Neuronal stem cell (in vitro differentiated cells): ENCODE measurements at regions not wholly inside any gene's neighbourhood (a gene's known extent, or its start where the extent isn't known, plus 50 kb on each side); places are given as distances from the start of the nearest gene placed in this dataset.

Experiments
- DNase-seq: peaks from one replicate; pipeline ENCODE4 v3.0.0-alpha.2; 2013; ENCODE audit warnings: low spot score
- H2AFZ ChIP-seq: one replicate; pipeline ENCODE4 v1.6.1; 2013; ENCODE audit warnings: mild to moderate bottlenecking, low read length, inconsistent platforms
- H2AK5ac ChIP-seq: 2 replicates; pipeline ENCODE4 v1.6.1; 2013; ENCODE audit warnings: low read depth, mild to moderate bottlenecking, inconsistent platforms, low read length, moderate library complexity, mixed read lengths
- H2BK120ac ChIP-seq: 2 replicates; pipeline ENCODE4 v1.6.1; 2013; ENCODE audit warnings: low read depth, mild to moderate bottlenecking, inconsistent platforms, low read length, moderate library complexity, mixed read lengths
- H2BK12ac ChIP-seq: one replicate; pipeline ENCODE4 v1.6.1; 2013; ENCODE audit warnings: low read length, inconsistent platforms
- H2BK15ac ChIP-seq: 2 replicates; pipeline ENCODE4 v1.6.1; 2013; ENCODE audit warnings: mild to moderate bottlenecking, low read length, inconsistent platforms, mixed read lengths
- H2BK5ac ChIP-seq: one replicate; pipeline ENCODE4 v1.6.1; 2013; ENCODE audit warnings: inconsistent platforms, mild to moderate bottlenecking, low read length, moderate library complexity
- H3K14ac ChIP-seq: one replicate; pipeline ENCODE4 v1.6.1; 2013; ENCODE audit warnings: low read length, inconsistent platforms
- H3K18ac ChIP-seq: 2 replicates; pipeline ENCODE4 v1.6.1; 2013; ENCODE audit warnings: low read length, inconsistent platforms
- H3K23ac ChIP-seq: 2 replicates; pipeline ENCODE4 v1.6.1; 2013; ENCODE audit warnings: low read depth, mild to moderate bottlenecking, mixed read lengths, low read length, inconsistent platforms; ENCODE audit not compliant: poor library complexity
- H3K27ac ChIP-seq: replicated peaks from 3 replicates; pipeline ENCODE4 v1.5.1; 2013; ENCODE audit warnings: low read length, inconsistent platforms
- H3K27me3 ChIP-seq, 3 experiments: 2 replicates each; pipeline ENCODE4 v1.6.1; 2013; ENCODE audit warnings: low read length in 3 of 3, mild to moderate bottlenecking in 2 of 3, inconsistent platforms in 1 of 3, low read depth in 1 of 3, mixed read lengths in 1 of 3, moderate library complexity in 1 of 3; ENCODE audit not compliant: control insufficient read depth in 3 of 3, insufficient read depth in 3 of 3
- H3K36me3 ChIP-seq, 2 donors: replicated peaks in 1 of 2; 2 replicates each; pipeline ENCODE4 v1.6.1; 2013; ENCODE audit warnings: low read length in 2 of 2; ENCODE audit not compliant: control insufficient read depth in 2 of 2, insufficient read depth in 2 of 2
- H3K4ac ChIP-seq: 2 replicates; pipeline ENCODE4 v1.6.1; 2013; ENCODE audit warnings: inconsistent platforms, mild to moderate bottlenecking, low read length, moderate library complexity
- H3K4me1 ChIP-seq, 2 donors: 1 replicate in 1 of 2; 2 replicates in 1 of 2; pipeline ENCODE4 v1.6.1; 2013; ENCODE audit warnings: low read length in 2 of 2, low read depth in 1 of 2; ENCODE audit not compliant: control insufficient read depth in 2 of 2, insufficient read depth in 1 of 2
- H3K4me2 ChIP-seq: one replicate; pipeline ENCODE4 v1.6.1; 2013; ENCODE audit warnings: mild to moderate bottlenecking, low read length, inconsistent platforms; ENCODE audit not compliant: insufficient read depth, poor library complexity, severe bottlenecking
- H3K4me3 ChIP-seq, 2 donors: 2 replicates each; pipeline ENCODE4 v1.5.1; 2013; ENCODE audit warnings: low read length in 2 of 2, mild to moderate bottlenecking in 2 of 2, inconsistent platforms in 1 of 2, moderate library complexity in 1 of 2
- H3K79me1 ChIP-seq: one replicate; pipeline ENCODE4 v1.6.1; 2013; ENCODE audit warnings: low read depth, mild to moderate bottlenecking, inconsistent platforms, low read length, moderate library complexity
- H3K9ac ChIP-seq: one replicate; pipeline ENCODE4 v1.6.1; 2013; ENCODE audit warnings: mild to moderate bottlenecking, low read depth, low read length, inconsistent platforms; ENCODE audit not compliant: poor library complexity
- H3K9me3 ChIP-seq, 2 donors: replicated peaks in 1 of 2; 2 replicates each; pipeline versions ENCODE3 to v1.6.1; 2013; ENCODE audit warnings: low read length in 2 of 2, mild to moderate bottlenecking in 2 of 2, inconsistent platforms in 1 of 2, low read depth in 1 of 2, mixed read lengths in 1 of 2, moderate library complexity in 1 of 2; ENCODE audit not compliant: control insufficient read depth in 2 of 2, insufficient read depth in 1 of 2
- H4K8ac ChIP-seq: one replicate; pipeline ENCODE4 v1.6.1; 2013; ENCODE audit warnings: low read depth, mild to moderate bottlenecking, inconsistent platforms, low read length, moderate library complexity
- H4K91ac ChIP-seq: one replicate; pipeline ENCODE4 v1.6.1; 2013; ENCODE audit warnings: low read length, low read depth, mild to moderate bottlenecking, inconsistent platforms; ENCODE audit not compliant: poor library complexity
- WGBS, 2 donors: extraction: QIAGEN DNeasy Blood & Tissue Kit; methylation state at CpG; one replicate each; pipeline ENCODE4 v1.1.7; 2013; ENCODE audit warnings: missing lambda C conversion rate in 2 of 2, mixed read lengths in 1 of 2; ENCODE audit not compliant: insufficient read length in 2 of 2, insufficient replicate concordance in 1 of 2; ENCODE audit errors: extremely low coverage in 2 of 2; 5-methylcytosine and 5-hydroxymethylcytosine counted together

- H3K4me2 ChIP-seq: no peak overlapping the region
- no peak overlapping the region for H3K14ac ChIP-seq
- no peak overlapping the region for H3K4ac ChIP-seq
- H3K27ac ChIP-seq: no peak overlapping the region
- H3K36me3 ChIP-seq: no peaks in the 10 kb centered on the region
- H3K79me1 ChIP-seq: no peaks in the 10 kb centered on the region
- H3K18ac ChIP-seq: no peak overlapping the region
- no peak overlapping the region for H2AK5ac ChIP-seq
- H3K4me1 ChIP-seq: no peaks in the 10 kb centered on the region
- no peak overlapping the region for H2BK5ac ChIP-seq
- H3K9me3 ChIP-seq: no peaks in the 10 kb centered on the region
- no peak for DNase-seq
- H2BK120ac ChIP-seq: no peak overlapping the region
- H2BK15ac ChIP-seq: no peak overlapping the region
- no peak overlapping the region for H3K4me3 ChIP-seq
- H3K9ac ChIP-seq: no peak overlapping the region
- H3K23ac ChIP-seq: no peak overlapping the region
- no peak overlapping the region for H4K91ac ChIP-seq
- no peak overlapping the region for H2AFZ ChIP-seq
- no peaks in the 10 kb centered on the region for H3K27me3 ChIP-seq
- H2BK12ac ChIP-seq: no peak overlapping the region
- 100% methylated on average over 2 of the region's 8 CpGs; no CpG with 5 or more reads in 1 of the 2 donors for WGBS, 2 donors
- no peak overlapping the region for H4K8ac ChIP-seq
Measured at GRCh38 chr7:97305589-97305988, 188.1 kb downstream of the SDHAF3 start.

DNA sequence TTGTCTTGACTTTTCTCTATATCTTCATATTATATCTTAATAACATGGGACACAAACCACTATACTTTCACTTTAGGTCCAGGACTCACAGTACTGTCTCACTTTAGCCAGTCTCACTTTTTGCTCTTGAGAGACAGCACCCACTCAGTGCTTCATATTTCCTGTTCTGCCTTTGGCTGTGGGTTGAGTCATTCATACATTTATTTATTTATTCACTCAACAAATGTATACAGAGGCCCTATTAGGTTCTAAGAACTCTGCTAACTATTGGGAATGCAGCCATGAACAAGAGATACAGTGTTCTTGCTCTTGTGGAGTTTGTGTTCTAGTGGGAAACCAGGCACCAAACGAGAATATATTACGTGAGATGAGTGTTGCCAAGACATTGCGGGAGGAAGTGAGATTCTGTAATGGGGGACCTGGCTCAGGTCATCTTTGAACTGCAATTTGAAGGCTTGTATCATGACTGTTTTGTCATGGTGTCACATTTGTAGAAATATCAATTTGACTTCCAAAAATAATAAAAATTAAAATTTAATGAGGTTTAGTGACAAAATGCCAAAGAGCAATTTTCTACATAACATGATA lies 190.1 kb downstream of the SDHAF3 start:
- no peak overlapping the region for H3K9ac ChIP-seq
- no peak overlapping the region for H3K27ac ChIP-seq
- H2BK15ac ChIP-seq: no peak overlapping the region
- H2AFZ ChIP-seq: no peak overlapping the region
- H2BK5ac ChIP-seq: no peak overlapping the region
- H3K4me2 ChIP-seq: no peak overlapping the region
- no peak overlapping the region for H3K23ac ChIP-seq
- no peak overlapping the region for H2BK120ac ChIP-seq
- no peak overlapping the region for H4K8ac ChIP-seq
- no peak overlapping the region for H2AK5ac ChIP-seq
- no CpG with 5 or more reads among the region's 3 CpGs for WGBS, 2 donors
- no peak overlapping the region for H3K4me3 ChIP-seq
- H3K4ac ChIP-seq: no peak overlapping the region
- no peaks in the 10 kb centered on the region for H3K79me1 ChIP-seq
- no peaks in the 10 kb centered on the region for H3K27me3 ChIP-seq
- H3K9me3 ChIP-seq: no peaks in the 10 kb centered on the region
- no peak overlapping the region for H3K14ac ChIP-seq
- no peak overlapping the region for H3K18ac ChIP-seq
- no peak overlapping the region for H4K91ac ChIP-seq
- H3K4me1 ChIP-seq: no peaks in the 10 kb centered on the region
- no peak overlapping the region for H2BK12ac ChIP-seq
- DNase-seq: no peak
- no peaks in the 10 kb centered on the region for H3K36me3 ChIP-seq

DNA sequence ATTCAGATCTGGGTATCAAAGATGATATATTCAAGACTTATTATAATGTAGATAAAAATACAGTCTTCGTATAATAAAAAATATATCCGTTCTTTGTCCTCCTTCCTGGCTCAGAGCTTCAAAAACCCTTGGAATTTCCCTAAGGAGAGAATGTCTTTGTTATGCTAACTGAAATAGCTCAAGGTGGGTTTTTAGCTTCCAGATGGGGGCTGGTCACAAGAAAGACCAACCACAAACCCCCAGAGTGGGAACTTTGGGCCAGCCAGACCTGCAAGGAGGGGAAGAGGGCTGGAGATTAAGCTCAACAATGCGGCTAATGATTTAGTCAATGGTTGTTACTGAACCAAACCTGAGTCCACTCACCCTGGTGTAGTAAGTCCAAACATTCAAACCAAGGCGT lies 196.4 kb downstream of the SDHAF3 start:
- Histone ChIP-seq H3K14ac (no peak overlapping the region), H3K4me1 (no peaks in the 10 kb centered on the region), H4K8ac (no peak overlapping the region), H3K4me2 (no peak overlapping the region), H2BK120ac (no peak overlapping the region), H3K27me3 (no peaks in the 10 kb centered on the region), H4K91ac (no peak overlapping the region), H2AFZ (no peak overlapping the region), H3K4me3 (no peak overlapping the region), H3K36me3 (no peaks in the 10 kb centered on the region), H3K9ac (no peak overlapping the region), H3K4ac (no peak overlapping the region), H2BK12ac (no peak overlapping the region), H3K9me3 (peaks cover 6% of the 10 kb centered on the region in 2 donors), H2BK15ac (no peak overlapping the region), H3K23ac (no peak overlapping the region), H2BK5ac (no peak overlapping the region), H3K27ac (no peak overlapping the region), H3K79me1 (no peaks in the 10 kb centered on the region), H3K18ac (no peak overlapping the region), H2AK5ac (no peak overlapping the region)
- WGBS, 2 donors: no CpG with 5 or more reads among the region's 4 CpGs
- no peak for DNase-seq

DNA sequence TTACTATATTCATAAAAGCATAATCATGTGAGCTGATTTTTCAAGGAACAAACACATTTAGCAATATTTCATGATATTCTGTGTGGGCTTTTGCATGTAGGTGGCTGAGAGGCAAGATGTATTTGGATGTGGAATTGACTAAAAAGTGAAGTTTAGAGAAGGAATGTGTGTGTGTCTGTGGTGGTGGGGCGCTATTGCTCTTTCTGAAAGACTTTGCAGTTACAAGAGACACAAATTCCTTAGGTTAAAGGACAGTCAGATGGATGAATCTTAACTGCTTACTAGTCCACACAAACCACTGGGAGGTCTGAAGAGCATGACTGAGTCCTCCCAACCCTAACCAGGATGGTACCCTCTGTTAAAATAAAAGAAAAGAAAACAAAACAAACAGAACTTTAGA lies 200.1 kb downstream of the SDHAF3 start:
- no peaks in the 10 kb centered on the region for H3K27me3 ChIP-seq
- H2AK5ac ChIP-seq: no peak overlapping the region
- no peak for DNase-seq
- no peak overlapping the region for H2BK5ac ChIP-seq
- no peak overlapping the region for H2BK15ac ChIP-seq
- H3K4me2 ChIP-seq: no peak overlapping the region
- no peak overlapping the region for H3K9ac ChIP-seq
- H3K36me3 ChIP-seq: no peaks in the 10 kb centered on the region
- H3K79me1 ChIP-seq: no peaks in the 10 kb centered on the region
- no CpG with 5 or more reads among the region's 1 CpG for WGBS, 2 donors
- no peak overlapping the region for H3K23ac ChIP-seq
- H3K27ac ChIP-seq: no peak overlapping the region
- H3K4ac ChIP-seq: no peak overlapping the region
- H4K8ac ChIP-seq: no peak overlapping the region
- H4K91ac ChIP-seq: no peak overlapping the region
- no peak overlapping the region for H3K14ac ChIP-seq
- no peak overlapping the region for H2BK12ac ChIP-seq
- peaks cover 6% of the 10 kb centered on the region in 2 donors for H3K9me3 ChIP-seq
- H2AFZ ChIP-seq: no peak overlapping the region
- no peaks in the 10 kb centered on the region for H3K4me1 ChIP-seq
- H3K4me3 ChIP-seq: no peak overlapping the region
- H3K18ac ChIP-seq: no peak overlapping the region
- H2BK120ac ChIP-seq: no peak overlapping the region
